GM19395 (cell line): ENCODE measurements at regions not wholly inside any gene's neighbourhood (a gene's known extent, or its start where the extent isn't known, plus 50 kb on each side); places are given as distances from the start of the nearest gene placed in this dataset.
"Not testable (repeated sequence)": the region's sequence is repeated elsewhere in the genome, so short reads cannot be mapped to it uniquely, and the experiment has no call there.

Experiments
- ATAC-seq: cut with Tn5 transposase; IDR thresholded peaks from one replicate; pipeline ENCODE4 v1.9.1; 2021; ENCODE audit warnings: mild to moderate bottlenecking, moderate library complexity; ENCODE audit not compliant: unreplicated experiment

- no peak for ATAC-seq
These were observed 73.6 kb upstream of the CYP1B1 start for GRCh38 chr2:38149531-38149930.

GRCh38 chr2:38148501-38148900, 72.5 kb upstream of the CYP1B1 start:
- ATAC-seq = no peak

GRCh38 chr2:38147333-38148121, 71.6 kb upstream of the CYP1B1 start:
- no peak for ATAC-seq

- peak; percentile 93 for ATAC-seq
These were observed 71.0 kb upstream of the CYP1B1 start for GRCh38 chr2:38146907-38147307.

GRCh38 chr2:38146275-38146906, 70.4 kb upstream of the CYP1B1 start:
- ATAC-seq = peak; percentile 82

- ATAC-seq = no peak
These were observed 69.3 kb upstream of the CYP1B1 start for GRCh38 chr2:38145236-38145635.

GRCh38 chr2:38142627-38143026, 66.7 kb upstream of the CYP1B1 start:
- no peak for ATAC-seq

- no peak for ATAC-seq
These were observed 65.5 kb upstream of the CYP1B1 start for GRCh38 chr2:38141501-38141900.

GRCh38 chr2:38138996-38139395, 63.0 kb upstream of the CYP1B1 start:
- ATAC-seq = no peak

GRCh38 chr2:38138419-38138818, 62.5 kb upstream of the CYP1B1 start:
- ATAC-seq = no peak

- ATAC-seq = not testable (repeated sequence)
These were observed 62.0 kb upstream of the CYP1B1 start for GRCh38 chr2:38137958-38138357.

GRCh38 chr2:38131676-38132075, 55.7 kb upstream of the CYP1B1 start:
- ATAC-seq = no peak

- ATAC-seq = no peak
These were observed 54.9 kb upstream of the CYP1B1 start for GRCh38 chr2:38130876-38131275.

GRCh38 chr2:38129987-38130386, 54.0 kb upstream of the CYP1B1 start:
- ATAC-seq = no peak

- no peak for ATAC-seq
These were observed 53.5 kb upstream of the CYP1B1 start for GRCh38 chr2:38129481-38129880.

- peak; percentile 70 for ATAC-seq
These were observed 52.7 kb upstream of the CYP1B1 start for GRCh38 chr2:38128653-38129052.

- no peak for ATAC-seq
These were observed 51.3 kb upstream of the CYP1B1 start for GRCh38 chr2:38127277-38127676.

GRCh38 chr2:38125842-38126241, 49.9 kb upstream of the CYP1B1 start:
- ATAC-seq = no peak
